NK-92 treated with Interleukin-12 subunit alpha and Interleukin-12 subunit beta, amount 100 ng/mL, for 24 hours (cell line): ENCODE measurements at regions not wholly inside any gene's neighbourhood (a gene's known extent, or its start where the extent isn't known, plus 50 kb on each side); places are given as distances from the start of the nearest gene placed in this dataset.

Experiments
- DNase-seq: peaks from one replicate; lab custom pipeline; 2025; lab: John Stamatoyannopoulos, UW

DNA sequence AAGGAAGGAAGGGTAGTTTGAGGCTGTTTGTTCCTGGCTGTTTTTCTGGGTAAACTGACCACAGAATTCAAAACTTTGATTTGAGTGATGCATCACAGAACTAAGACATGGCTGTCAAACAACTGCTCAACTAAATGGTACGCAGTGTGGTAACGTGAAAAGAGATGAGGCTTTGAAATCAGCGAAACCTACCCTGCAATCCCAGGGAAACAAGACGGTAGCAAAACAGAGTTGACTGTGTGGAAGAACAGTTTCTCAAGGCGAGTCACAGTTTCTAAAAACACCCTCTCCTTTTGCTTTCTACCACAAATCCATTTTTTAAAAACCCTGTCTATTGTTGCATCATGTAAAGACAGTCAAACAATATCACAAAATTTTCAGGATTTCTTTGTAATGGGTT lies 156.0 kb upstream of the MAF start:
- DNase-seq: no peak

DNA sequence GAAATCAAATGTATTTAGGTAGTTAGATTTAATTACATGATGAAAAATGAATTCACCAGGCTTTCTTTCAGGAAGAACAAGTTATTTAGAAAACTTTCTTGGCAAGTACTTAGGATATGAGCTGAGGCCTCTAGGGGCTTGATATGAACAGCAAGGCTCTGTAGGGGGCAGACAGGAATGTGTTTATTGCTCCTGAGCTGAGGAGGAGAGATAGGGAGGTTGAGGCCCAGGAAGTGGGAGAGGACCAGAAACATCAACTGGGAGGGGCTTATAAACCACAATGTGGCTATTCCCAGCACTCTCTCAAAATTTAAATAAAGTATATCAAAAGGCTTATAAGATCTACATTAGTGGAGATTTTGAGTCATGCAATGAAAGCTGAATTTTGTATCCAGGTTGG lies 154.0 kb upstream of the MAF start:
- DNase-seq: no peak

DNA sequence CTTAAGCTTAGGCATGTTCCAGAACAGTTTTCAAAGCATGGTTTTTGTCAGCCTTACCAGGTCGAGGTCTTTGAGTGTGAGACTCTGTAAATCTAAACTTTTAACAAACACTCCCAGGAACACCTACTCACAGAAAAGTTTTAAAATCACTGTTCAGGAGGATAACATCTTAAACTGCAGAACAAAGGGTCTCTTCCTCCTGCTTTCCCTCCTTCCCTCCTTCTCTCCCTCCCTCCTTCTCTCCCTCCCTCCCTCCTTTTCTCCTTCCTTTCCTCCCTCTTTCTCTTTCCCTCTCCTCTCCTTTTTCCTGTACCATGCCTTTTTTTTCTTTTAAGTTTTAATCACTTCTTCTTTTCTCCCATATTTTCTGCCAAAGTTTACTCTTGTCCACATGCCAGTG lies 153.5 kb upstream of the MAF start:
- no peak for DNase-seq

DNA sequence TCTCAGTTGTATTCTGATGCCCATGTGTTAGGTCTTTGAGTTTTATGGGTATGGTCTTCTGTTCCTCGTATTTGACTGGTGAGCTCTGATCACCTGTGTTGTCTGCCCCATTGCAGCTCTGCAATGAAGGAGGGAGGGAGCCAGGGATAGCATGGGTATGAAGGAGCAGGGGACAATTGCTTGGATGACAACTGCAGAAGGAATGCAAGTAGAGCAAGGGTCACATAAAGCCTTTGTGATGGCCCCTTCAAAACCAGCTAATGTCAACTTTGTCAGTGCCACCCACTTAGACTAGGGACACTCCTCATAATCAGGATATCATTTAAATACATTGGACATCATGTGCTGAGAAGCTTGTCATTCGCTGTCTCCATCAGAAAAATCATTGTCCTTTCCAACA lies 152.7 kb upstream of the MAF start:
- DNase-seq: no peak

DNA sequence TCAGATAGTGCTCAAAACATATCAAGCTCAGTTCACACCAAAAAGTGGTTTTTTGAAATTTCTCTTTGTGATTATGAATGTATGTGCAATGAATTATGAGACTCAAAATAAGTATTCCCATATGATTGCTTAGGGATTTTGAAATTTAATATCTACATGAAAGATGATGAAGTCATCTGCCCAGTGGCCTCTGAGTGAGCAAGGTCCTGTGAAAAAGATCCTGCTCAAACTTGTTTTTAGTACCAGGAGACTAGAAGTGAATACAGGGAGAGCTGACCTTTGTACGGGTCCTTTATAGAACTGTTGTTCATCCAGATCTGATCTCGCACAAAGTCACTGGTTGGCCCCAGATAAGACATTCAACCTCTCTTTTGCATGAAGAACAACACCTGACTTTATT lies 151.9 kb upstream of the MAF start:
- DNase-seq: no peak

DNA sequence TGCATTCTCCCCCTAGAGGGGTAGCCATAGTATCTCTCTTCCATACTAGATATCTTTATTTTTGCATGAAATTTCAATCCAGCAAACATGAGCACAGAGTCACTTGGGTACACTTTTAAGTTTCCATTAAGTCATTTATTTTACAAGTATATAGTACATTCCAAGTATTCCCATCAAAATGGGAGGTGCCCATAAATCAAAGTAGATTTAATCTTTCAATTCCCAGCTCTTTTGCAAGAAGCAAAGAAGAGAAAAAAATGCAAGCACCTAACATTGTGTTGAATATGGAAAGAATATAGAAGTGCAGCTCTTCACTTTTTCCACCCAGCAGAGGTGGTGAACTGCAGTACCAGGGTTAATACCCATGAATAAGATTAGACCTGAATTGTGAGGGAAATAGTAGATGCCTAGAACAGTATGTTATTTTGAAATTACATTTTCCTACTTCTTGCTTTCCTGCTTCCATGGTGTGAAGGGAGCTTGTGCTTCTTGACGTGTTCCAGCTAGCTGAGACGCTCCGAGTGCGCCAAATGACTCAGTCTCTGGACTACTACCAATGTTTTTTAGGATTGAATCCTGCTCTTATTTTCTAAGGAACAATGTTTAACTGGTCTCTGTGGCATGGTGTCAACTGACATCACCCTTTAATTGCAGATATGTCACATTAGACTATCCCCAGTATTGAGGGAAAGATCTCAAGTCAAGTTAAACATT lies 151.1 kb upstream of the MAF start:
- no peak for DNase-seq

DNA sequence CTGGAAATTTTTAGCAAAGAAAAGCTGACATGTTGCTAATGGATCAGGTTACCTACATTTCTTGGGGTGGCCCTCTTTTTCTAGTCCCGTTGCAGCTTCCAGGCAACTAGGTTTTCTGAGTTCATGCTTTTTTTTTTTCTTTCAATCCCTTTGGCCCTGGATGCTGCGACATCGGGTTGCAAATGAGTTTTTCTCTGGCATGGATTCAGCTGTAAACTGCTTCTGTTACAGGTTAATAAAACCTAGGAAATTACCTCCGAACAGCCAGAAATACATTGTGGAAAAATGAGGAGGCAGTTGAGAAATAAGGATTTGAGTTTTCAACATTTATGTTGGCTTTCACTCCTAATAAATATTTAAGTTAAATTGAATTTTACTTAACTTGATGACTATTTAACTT lies 149.8 kb upstream of the MAF start:
- DNase-seq: no peak

DNA sequence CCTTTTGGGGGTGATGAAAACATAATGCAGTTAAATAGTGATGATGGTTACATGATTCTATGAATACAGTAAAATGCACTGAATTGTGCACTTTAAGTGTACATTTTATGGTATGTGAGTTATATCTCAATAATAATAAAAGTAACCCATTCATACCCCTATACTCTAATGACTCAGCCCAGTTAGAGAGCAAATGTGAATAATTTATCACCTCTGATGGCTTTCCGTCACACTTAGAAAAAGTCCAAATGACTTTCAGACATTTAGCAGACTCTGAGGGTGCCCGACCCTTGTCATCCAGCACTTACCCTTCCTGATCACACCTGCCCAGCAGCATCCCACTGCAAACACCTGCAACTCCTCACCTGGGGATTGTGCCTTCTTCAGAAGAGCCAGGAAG lies 148.1 kb upstream of the MAF start:
- no peak for DNase-seq

DNA sequence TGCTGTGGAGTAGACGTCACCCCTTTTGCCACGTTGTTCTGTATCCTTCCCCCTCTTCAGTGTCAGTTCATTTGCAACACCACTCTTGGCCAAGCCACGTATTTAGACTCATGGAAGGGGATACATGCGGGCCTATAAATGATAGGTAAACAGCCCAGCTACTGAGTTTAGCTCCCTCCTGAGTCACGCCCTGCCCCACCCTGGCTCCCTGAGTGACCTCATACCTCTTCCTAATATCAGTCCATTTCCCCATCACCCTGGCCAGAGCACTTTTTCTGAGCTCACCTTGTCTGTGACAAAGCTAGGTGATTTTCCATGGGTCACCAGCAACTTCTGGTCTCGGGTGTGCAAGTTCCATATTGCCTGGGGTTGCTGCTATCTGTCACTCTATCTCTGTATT lies 147.2 kb upstream of the MAF start:
- DNase-seq: no peak

DNA sequence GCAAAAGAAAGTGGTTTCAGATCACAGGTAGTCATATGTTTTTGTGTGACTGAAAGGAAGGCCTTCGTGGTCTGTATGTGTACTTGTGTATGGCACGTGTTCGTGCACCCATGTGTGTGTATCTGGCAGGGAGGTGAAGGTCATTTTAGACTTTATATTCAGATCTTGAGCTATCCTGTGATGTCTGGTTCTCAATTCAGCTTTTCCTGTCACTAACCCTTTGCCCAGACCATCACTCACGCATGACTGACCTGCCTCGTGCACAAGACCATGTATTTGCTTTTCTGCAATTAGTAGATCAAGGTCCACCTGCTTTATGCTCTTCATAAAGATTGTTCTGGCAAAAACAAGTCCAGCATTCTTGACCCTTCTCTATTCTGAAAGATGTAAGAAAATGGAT lies 139.7 kb upstream of the MAF start:
- no peak for DNase-seq

DNA sequence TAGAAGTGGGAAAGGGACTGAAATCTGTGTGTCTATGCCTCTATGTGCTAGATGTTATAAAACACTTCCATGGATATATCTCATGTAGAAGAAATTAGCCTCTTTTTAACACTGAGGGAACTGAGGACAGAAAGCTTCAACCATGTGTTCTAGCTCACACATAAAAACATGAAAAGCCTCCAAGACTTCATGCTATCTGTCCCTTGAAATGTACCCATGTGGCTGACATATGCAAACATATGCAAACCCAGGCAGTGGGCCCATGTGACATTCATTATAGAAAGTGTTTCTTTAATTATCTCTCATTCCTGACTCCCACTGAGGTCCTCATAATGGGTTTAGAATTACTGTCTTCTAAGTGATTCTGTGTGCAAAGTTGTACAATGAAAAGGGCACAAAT lies 134.7 kb upstream of the MAF start:
- no peak for DNase-seq

DNA sequence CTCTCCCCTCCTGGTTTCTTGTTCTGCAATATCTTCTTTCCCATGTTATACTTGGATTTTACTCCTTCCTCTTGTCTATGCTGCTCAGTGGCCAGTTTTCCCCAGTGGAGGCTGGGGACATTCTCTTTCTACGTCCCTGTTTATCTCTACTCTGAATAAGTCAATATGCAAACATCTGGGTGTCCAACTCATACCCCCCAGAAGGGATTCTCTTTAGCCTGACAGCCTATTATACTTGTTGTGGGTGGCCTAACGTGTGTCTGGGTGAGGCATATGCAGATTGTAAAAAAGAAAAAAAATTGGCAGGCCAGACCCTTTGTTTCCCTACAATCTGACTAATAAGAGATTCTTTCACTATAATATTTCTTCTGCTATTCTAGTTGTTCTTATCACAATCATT lies 134.2 kb upstream of the MAF start:
- no peak for DNase-seq

DNA sequence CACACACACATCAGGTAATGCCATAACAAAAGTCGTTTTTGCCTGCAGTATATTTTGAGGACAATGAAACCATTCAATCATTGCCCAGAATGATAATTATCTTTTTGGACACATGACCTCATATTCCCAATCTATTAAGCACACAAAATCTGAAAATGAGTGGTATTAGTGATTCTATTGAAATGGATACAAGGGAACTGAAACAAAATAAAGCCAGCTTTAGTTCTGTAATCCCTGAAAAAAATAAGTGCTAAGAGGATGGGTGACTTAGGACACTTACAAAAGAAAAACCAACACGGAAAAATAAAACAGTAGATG lies 128.3 kb upstream of the MAF start:
- DNase-seq: no peak

DNA sequence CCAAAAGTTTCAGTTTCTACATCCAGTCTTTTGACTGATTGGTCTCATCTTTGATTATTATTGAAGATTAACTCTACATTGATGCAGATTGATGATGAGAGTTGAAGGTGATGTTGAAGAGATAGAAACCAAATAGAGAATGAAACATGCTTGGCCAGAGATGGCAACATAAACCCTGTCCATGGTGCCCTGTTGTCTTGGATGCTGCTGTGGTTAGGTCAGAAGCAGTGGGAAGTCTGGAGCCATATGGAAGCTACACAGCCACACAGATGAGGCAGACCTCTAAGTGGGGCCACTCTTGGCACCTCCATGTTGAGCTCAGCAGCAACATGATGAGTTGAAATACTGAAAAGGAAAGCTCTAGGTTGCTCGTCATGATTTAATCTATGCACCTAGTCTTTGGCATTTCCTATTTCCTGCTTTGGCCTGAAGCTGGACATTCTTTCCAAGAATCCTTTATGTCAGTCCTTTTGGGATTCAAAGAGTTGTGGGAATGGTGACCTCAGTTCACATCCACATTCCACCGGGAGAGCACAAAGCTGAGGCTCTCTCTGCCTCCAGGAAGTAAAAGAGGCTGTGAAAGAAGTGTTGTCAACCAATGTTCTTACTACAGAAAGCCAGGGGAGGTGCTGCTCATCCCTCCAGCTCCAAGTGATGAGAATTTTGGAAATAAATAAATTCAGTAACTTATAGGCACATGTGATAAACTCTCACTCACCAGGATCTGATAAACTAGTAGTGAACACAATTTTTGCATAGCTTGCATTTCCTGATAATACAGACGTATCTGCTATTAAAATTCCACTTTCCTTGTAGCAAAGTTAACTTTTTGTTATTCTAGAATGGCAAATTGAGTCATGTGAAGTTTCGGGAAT lies 127.7 kb upstream of the MAF start:
- DNase-seq: no peak

DNA sequence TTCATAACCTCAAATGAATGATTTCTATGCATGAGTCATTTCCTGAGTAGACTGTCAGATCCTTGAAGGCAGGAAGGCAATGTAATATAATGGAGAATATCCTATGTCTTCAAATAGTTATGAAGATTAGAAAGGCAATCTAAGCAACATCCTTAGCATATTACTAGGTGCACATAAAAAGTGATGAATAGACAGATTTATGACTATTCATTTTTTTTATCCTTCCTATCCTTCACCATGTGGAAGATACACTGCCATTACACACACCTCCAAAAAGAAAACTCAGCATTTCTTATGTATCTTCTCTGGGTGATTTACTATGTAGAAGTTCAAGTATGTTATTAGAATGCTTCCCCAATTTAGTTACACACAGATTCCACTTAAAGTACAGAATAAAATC lies 126.4 kb upstream of the MAF start:
- no peak for DNase-seq

DNA sequence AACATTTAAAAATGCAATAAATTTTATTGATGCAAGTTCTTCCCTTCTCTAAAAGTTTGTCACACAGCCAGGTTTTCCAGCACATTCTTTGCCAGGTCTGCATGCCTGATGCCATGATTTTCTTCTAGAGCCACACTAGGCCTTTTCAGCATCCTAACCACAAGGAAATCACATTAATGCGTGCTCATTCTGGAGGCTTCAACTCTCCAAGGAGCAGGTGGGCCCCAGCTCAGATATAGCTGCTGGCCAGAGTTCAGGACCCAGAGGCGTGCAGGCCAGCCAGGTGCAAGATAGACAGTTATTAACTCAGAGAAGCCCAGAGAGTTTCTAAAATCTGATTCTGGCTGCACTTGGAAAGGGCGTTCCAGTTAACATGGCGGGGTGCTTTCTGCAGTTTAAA lies 124.5 kb upstream of the MAF start:
- no peak for DNase-seq

DNA sequence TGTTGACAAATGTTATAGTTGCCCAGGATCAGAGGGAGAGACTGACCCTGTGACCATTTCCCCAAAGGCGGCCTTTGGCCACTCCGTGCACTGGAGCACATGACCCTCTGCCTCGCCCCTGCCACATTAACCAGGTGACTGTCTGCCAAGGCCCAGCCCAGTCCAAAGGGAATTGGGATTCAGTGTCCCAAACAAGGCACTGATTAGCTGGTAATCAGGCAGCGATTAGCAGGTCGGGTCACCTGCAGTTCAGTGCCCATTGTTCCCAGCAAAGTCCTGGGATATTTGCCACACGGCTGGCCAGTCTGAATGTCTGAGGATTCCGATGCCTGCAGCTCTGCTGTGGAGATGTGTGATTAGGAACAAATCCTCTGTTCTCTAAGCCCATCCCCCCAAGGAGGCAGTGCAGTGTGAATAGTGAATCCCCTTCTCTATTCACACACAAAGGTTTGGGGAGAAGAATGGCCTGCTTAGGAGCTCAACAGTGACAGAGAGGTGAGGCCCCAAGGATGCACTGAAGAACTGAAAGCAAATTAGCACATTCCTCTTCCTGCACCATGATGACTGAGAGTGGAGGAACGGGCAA lies 123.1 kb upstream of the MAF start:
- no peak for DNase-seq

DNA sequence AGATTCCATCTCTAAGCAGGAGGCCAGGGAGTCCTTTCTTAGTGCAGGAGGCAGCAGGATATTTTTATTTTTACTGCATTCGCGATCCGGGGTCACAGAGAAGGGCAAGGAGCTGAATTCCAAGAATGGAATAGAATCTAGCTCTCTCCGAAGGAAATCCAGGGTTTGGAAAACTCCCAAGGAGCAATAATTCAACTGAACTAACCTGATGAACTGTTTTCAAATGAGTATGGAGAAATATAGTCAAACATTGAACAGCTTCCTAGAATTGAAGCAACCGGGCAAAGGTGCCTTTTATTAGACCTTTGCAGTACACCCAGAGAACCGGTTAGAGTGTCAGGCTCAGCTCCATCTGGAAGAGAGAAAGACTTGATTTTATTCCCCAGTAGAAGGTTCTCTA lies 120.7 kb upstream of the MAF start:
- DNase-seq: no peak

DNA sequence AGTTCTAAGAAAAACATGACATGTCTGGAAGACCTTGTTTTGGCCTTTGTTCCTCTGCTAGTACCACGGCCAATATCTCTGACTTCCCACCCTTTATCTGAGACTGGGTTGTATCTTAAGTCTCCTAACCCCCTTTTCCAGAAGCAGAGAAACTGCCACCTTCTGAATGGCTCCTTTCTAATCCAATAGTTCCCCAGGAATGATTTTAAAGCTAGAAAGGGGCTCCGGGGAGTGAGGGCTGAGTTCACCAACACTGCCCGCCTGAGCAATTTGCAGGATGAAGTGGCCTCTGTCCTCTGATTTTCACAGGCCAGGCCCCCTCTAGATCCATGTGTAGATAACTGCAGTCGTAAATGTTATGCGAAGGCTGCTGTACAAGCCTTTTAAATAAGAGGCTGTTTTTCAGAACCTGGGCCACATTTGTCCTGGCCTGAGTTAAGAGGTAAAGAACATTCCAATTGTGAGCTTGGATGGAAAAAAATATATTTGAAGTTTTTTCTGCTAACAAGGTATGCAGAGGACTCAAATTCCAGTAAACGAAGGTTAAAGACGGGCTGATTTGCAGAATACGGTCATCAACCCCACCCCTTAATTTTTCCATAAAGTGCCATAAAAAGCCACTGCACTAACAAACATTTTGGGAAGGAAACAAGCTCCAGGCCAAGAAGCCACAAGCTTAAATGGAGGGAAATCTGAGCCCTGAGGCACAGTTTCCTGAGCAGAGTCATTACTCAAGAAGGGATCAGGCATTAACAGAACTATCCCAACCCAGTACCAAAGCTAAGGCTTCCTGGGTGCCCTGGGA lies 117.0 kb upstream of the MAF start:
- DNase-seq: no peak

DNA sequence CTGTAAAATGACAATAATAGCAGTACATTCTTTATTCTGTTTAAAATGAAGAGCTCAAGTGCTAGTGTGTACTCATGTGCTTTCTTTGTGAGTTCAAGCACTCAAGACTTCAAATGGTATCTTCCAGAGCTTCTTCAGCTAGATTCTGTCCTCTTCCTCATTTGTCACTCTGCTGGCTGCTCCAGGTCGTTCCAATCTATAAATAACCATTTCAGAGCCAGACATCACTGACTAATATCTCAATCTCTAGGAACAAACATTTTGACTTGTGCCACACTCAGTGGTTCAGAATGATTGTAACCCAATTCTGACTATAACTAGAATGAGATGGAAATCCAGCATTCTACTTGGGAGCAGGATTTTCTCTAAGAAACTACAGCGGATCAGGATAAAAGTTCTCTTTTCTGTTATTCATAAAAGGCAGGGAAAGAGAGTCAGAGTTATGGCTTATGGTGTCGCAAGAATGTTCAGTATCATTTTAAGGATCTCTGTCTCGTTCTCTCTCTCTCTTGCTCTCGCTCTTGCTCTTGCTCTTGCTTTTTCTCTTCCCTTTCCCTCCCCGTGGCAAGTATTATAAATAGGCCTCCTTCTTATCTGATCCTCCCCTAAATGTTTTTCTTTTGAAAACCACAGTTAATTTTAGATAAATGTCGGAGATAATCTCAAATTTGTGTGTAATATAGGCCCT lies 116.3 kb upstream of the MAF start:
- DNase-seq: no peak

DNA sequence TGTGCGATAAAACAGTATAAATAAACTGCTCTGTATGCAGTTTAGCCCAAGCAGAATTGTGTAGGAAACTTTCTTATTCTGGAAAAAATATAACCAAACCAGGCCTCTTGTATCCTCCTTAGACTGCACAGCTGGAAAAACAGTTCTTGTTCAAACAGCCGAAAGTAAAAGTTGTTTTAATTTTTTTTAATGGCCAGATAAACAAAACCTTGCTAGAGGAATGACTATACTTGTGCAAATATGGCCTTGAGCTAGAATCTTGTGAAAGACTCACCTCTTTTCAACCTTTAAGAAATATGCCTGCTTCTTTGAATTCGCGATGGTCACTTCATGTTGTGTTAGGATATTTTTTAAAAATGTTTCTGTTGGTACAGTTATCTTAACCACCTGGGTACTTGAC lies 114.5 kb upstream of the MAF start:
- no peak for DNase-seq

DNA sequence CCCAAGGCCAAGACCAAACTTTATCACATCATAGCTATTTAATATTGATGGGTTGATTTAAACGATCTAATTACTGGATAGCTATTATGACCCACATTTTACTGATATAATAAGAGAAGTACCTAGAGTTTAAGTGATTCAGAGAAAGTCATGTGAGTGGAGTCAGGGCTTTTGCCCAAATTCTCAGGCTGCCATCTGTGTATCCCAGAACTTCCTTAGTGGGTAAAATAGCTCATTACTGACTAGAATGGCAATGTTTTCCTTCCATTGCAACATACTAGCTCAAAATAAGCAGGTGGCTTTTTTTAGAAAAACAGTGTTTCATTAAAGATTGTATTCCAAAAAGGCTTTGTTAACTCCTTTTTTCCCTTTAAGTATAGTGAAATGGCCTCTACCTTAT lies 113.9 kb upstream of the MAF start:
- DNase-seq: no peak
